ENCODE measurements at regions not wholly inside any gene's neighbourhood (a gene's known extent, or its start where the extent isn't known, plus 50 kb on each side); places are given as distances from the start of the nearest gene placed in this dataset.

DNA sequence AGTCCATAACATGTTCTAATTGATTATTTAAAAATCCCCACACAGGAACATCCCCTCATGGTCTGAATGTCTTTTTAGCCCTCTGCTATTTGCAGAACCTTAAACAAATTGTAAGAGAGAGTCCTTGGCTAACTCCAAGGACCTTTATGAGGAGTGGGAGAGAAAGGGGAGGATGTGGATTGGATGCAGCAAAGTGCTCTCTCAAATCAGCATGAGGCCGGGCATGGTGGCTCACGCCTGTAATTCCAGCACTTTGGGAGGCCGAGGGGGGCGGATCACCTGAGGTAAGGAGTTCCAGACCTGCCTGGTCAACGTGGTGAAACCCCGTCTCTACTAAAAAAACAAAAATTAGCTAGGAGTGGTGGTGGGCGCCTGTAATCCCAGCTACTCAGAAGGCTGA is 154.8 kb downstream of the TGFB2 start:
- Histone ChIP-seq H3K36me3 (ENCODE audit: control insufficient read depth, insufficient read depth, low read length) (no peaks in the 10 kb centered on the region), H3K4me3 (ENCODE audit: low read depth, low read length) (no peak overlapping the region), H3K27me3 (ENCODE audit: control insufficient read depth, insufficient read depth, low read length) (no peaks in the 10 kb centered on the region)
- no peak for TF ChIP-seq CTCF (IDR thresholded peaks at IDR 0.05; ENCODE audit: insufficient read depth, low read length, severe bottlenecking)
- FAIRE-seq: no peak
- no peak for DNase-seq (ENCODE audit: low read depth)

DNA sequence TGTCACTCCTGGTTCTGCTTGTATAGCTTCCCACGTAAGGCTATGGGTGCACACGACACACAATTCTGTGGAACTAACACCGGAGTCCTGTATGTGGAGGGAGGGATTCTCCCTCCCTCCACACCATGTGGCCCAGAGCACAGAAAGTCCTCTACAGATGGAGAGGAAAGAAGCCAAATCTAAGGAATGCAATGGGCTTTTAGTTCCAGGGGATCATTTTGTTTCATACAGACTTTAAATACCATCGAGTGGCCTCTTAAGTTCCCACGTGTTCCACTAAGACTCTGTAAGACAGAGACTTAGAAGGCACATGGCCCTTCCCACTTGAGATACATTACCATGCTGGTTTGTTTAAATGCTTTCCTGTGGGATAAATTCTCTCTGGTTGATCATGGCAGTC is 156.0 kb downstream of the TGFB2 start:
- Histone ChIP-seq H3K27me3 (ENCODE audit: control insufficient read depth, insufficient read depth, low read length) (no peaks in the 10 kb centered on the region), H3K36me3 (ENCODE audit: control insufficient read depth, insufficient read depth, low read length) (no peaks in the 10 kb centered on the region), H3K4me3 (ENCODE audit: low read depth, low read length) (no peak overlapping the region)
- no peak for FAIRE-seq
- TF ChIP-seq CTCF (IDR thresholded peaks at IDR 0.05; ENCODE audit: insufficient read depth, low read length, severe bottlenecking): no peak
- DNase-seq (ENCODE audit: low read depth): no peak

- FAIRE-seq (no peak), DNase-seq (ENCODE audit: low read depth) (no peak)
- no peaks in the 10 kb centered on the region for H3K36me3 ChIP-seq (ENCODE audit: control insufficient read depth, insufficient read depth, low read length)
- no peaks in the 10 kb centered on the region for H3K27me3 ChIP-seq (ENCODE audit: control insufficient read depth, insufficient read depth, low read length)
- no peak overlapping the region for H3K4me3 ChIP-seq (ENCODE audit: low read depth, low read length)
- no peak for TF ChIP-seq CTCF (IDR thresholded peaks at IDR 0.05; ENCODE audit: insufficient read depth, low read length, severe bottlenecking)
These were observed 157.2 kb downstream of the TGFB2 start for GRCh38 chr1:218502383-218502782.

DNA sequence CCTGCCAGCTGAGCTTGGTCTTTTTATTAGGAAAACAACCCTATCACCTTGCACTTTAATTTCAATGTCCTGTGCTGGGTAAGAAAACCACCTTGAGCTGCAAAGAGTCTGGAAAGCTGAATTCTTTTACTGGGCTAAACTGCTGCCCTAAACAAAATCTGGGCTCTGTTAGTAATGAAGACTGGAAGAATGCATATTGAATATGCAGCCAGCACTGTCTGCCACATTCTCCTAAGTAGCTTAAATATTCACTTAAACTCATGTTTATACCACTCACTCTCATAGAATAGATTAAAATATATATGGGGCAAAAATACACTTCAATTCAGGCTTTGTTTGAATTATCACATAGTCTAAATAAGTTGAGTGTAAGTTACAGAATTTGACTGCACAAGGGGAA is 158.0 kb downstream of the TGFB2 start:
- TF ChIP-seq CTCF (IDR thresholded peaks at IDR 0.05; ENCODE audit: insufficient read depth, low read length, severe bottlenecking): no peak
- Histone ChIP-seq H3K27me3 (ENCODE audit: control insufficient read depth, insufficient read depth, low read length) (no peaks in the 10 kb centered on the region), H3K4me3 (ENCODE audit: low read depth, low read length) (no peak overlapping the region), H3K36me3 (ENCODE audit: control insufficient read depth, insufficient read depth, low read length) (no peaks in the 10 kb centered on the region)
- FAIRE-seq: no peak
- DNase-seq (ENCODE audit: low read depth): no peak

DNA sequence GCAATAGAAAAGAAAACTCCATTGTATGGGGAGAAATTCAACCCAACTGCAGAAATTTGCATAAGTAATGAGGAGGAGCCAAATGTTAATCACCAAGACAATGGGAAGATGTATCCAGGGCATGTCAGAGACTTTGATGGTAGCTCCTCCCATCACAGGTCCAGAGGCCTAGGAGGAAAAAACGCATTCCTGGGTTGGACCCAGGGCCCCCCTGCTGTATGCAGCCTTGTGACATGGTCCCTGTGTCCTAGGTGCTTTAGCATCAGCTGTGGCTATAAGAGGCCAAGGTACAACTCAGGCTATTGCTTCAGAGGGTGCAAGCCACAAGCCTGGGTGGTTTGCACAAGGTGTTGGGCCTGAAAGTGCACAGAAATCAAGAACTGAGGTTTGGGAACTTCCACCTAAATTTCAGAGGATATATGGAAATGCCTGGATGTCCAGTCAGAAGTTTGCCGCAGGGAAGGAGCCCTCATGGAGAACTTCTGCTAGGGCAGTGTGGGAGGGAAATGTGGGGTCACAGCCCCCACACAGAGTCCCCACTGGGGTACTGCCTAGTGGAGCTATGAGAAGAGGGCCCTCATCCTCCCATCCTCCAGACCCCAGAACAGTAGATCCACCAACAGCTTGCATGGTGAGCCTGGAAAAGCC is 162.3 kb downstream of the TGFB2 start:
- FAIRE-seq: no peak
- TF ChIP-seq CTCF (IDR thresholded peaks at IDR 0.05; ENCODE audit: insufficient read depth, low read length, severe bottlenecking): no peak
- Histone ChIP-seq H3K4me3 (ENCODE audit: low read depth, low read length) (no peak overlapping the region), H3K27me3 (ENCODE audit: control insufficient read depth, insufficient read depth, low read length) (no peaks in the 10 kb centered on the region), H3K36me3 (ENCODE audit: control insufficient read depth, insufficient read depth, low read length) (no peaks in the 10 kb centered on the region)
- DNase-seq (ENCODE audit: low read depth): no peak

DNA sequence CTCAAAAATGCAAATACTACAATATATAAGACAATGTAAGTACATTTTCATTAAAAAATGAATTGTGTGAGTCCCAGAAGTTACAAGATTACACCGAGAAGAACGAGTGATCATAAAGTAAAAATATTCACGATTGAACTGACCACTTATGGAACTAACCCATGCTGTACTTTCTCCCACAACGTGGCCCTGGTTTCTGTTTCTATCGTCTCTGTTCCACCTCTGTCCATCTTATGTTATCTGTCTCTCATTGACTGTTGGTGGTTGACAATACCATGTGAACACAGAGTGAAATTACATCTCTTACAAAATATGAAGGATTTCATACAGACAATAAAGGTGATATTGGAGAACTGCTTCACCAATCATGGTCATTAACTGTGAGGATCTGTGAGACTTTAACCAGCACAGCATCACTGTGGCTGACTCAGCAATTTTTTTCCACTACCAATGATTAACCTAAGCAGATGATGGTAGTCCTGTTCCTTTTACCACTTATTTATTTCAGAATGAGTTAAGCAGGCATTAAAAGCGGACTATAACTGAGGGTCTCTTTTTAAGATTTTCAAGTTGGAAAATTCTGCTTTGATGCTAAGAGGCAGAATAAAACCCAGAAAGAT is 165.1 kb downstream of the TGFB2 start:
- no peaks in the 10 kb centered on the region for H3K36me3 ChIP-seq (ENCODE audit: control insufficient read depth, insufficient read depth, low read length)
- no peak overlapping the region for H3K4me3 ChIP-seq (ENCODE audit: low read depth, low read length)
- DNase-seq (ENCODE audit: low read depth) (no peak), FAIRE-seq (no peak)
- H3K27me3 ChIP-seq (ENCODE audit: control insufficient read depth, insufficient read depth, low read length): no peaks in the 10 kb centered on the region
- TF ChIP-seq CTCF (IDR thresholded peaks at IDR 0.05; ENCODE audit: insufficient read depth, low read length, severe bottlenecking): no peak

All from bronchial epithelial cell (primary cell).